HEK293 (cell line): ENCODE measurements at regions not wholly inside any gene's neighbourhood (a gene's known extent, or its start where the extent isn't known, plus 50 kb on each side); places are given as distances from the start of the nearest gene placed in this dataset.

ENCODE experiments used
- SETDB1 ChIP-seq: IDR thresholded peaks from one replicate; pipeline ENCODE4 v1.6.1; 2017; ENCODE audit warnings: mild to moderate bottlenecking, low read length, moderate library complexity, mixed read lengths; ENCODE audit not compliant: insufficient read length
- TF ChIP-seq, protein P1 (sequence below): fragments of 450-650 bp; formaldehyde crosslinking; IDR thresholded peaks from 2 replicates; pipeline ENCODE4 v1.5.1; 2016; ENCODE audit warnings: missing biosample characterization, missing genetic modification characterization
- TF ChIP-seq, protein P2 (sequence below): fragments of 450-650 bp; formaldehyde crosslinking; IDR thresholded peaks from 2 replicates; pipeline ENCODE4 v1.5.1; 2016; ENCODE audit warnings: missing biosample characterization, missing genetic modification characterization

DNA sequence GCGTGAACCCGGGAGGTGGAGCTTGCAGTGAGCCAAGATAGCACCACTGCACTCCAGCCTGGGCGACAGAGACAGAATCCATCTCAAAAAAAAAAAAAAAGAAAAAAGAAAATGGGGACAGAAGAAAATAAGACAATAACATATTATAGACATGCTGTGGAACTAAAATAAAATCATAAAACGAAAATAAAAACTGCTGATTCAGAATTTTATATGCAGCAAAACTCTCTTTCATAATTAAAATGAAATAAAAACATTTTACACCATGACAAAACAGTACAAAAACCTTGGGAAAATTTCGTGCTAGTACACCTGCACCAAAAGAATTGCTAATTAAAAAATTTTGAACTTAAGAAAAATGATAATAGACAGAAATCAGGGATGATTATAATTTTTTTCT is 2245.1 kb downstream of the PCDH9 start:
- TF ChIP-seq SETDB1: no peak
- TF ChIP-seq, protein P1, sequence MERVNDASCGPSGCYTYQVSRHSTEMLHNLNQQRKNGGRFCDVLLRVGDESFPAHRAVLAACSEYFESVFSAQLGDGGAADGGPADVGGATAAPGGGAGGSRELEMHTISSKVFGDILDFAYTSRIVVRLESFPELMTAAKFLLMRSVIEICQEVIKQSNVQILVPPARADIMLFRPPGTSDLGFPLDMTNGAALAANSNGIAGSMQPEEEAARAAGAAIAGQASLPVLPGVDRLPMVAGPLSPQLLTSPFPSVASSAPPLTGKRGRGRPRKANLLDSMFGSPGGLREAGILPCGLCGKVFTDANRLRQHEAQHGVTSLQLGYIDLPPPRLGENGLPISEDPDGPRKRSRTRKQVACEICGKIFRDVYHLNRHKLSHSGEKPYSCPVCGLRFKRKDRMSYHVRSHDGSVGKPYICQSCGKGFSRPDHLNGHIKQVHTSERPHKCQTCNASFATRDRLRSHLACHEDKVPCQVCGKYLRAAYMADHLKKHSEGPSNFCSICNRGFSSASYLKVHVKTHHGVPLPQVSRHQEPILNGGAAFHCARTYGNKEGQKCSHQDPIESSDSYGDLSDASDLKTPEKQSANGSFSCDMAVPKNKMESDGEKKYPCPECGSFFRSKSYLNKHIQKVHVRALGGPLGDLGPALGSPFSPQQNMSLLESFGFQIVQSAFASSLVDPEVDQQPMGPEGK: no peak
- TF ChIP-seq, protein P2, sequence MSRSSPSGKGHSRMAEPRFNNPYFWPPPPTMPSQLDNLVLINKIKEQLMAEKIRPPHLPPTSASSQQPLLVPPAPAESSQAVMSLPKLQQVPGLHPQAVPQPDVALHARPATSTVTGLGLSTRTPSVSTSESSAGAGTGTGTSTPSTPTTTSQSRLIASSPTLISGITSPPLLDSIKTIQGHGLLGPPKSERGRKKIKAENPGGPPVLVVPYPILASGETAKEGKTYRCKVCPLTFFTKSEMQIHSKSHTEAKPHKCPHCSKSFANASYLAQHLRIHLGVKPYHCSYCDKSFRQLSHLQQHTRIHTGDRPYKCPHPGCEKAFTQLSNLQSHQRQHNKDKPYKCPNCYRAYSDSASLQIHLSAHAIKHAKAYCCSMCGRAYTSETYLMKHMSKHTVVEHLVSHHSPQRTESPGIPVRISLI (tag by site-specific recombination): no peak
